Natural killer cell (primary cell): ENCODE measurements at regions not wholly inside any gene's neighbourhood (a gene's known extent, or its start where the extent isn't known, plus 50 kb on each side); places are given as distances from the start of the nearest gene placed in this dataset.
"Not testable (repeated sequence)": the region's sequence is repeated elsewhere in the genome, so short reads cannot be mapped to it uniquely, and the experiment has no call there.

ENCODE experiments used
- ATAC-seq, 3 donors: fragments of 150-1000 bp in 2 of 3; fragments of 200-7000 bp in 1 of 3; cut with Tn5 transposase; 1 replicate in 1 of 3; 2 replicates in 2 of 3; pipeline ENCODE4 v1.10.0; 2021; ENCODE audit warnings: mild to moderate bottlenecking in 2 of 3, moderate library complexity in 2 of 3
- DNase-seq, 2 donors: peaks; one replicate each; pipeline versions ENCODE4 v3.0.0 to v3.0.0-alpha.2; 2013 to 2021; ENCODE audit warnings: mixed read lengths in 1 of 2
- H3K27ac ChIP-seq: one replicate; pipeline ENCODE4 v1.5.1; 2013; ENCODE audit warnings: mild to moderate bottlenecking, low read length
- H3K27me3 ChIP-seq: one replicate; pipeline ENCODE4 v1.6.1; 2013; ENCODE audit warnings: low read length; ENCODE audit not compliant: control insufficient read depth, insufficient read depth
- H3K36me3 ChIP-seq: one replicate; pipeline ENCODE4 v1.6.1; 2013; ENCODE audit warnings: low read length; ENCODE audit not compliant: control insufficient read depth, insufficient read depth
- H3K4me1 ChIP-seq: one replicate; pipeline ENCODE4 v1.6.1; 2013; ENCODE audit warnings: low read length; ENCODE audit not compliant: control insufficient read depth, insufficient read depth
- H3K4me3 ChIP-seq: one replicate; pipeline ENCODE4 v1.5.1; 2013; ENCODE audit warnings: low read length
- H3K9me3 ChIP-seq: one replicate; pipeline ENCODE4 v1.6.1; 2013; ENCODE audit warnings: low read length; ENCODE audit not compliant: control insufficient read depth, insufficient read depth
- H3K27ac Mint-ChIP-seq, 2 donors: one replicate each; pipeline ENCODE4 v1.8.0; 2022; ENCODE audit warnings: mild to moderate bottlenecking in 2 of 2, mixed read lengths in 2 of 2, moderate library complexity in 1 of 2
- H3K27me3 Mint-ChIP-seq, 2 donors: one replicate each; pipeline ENCODE4 v1.8.0; 2022; ENCODE audit warnings: low read depth in 2 of 2, mixed read lengths in 2 of 2
- H3K36me3 Mint-ChIP-seq: one replicate; pipeline ENCODE4 v1.8.0; 2022; ENCODE audit warnings: mixed read lengths
- H3K4me1 Mint-ChIP-seq, 2 donors: one replicate each; pipeline ENCODE4 v1.8.0; 2022; ENCODE audit warnings: mixed read lengths in 2 of 2
- H3K4me3 Mint-ChIP-seq: one replicate; pipeline ENCODE4 v1.8.0; 2022; ENCODE audit warnings: mild to moderate bottlenecking, moderate library complexity, mixed read lengths
- H3K9me3 Mint-ChIP-seq, 2 donors: one replicate each; pipeline ENCODE4 v1.8.0; 2022; ENCODE audit warnings: mixed read lengths in 2 of 2
- CTCF ChIP-seq: fragments of 200-600 bp; IDR thresholded peaks from one replicate; pipeline ENCODE4 v1.8.0; 2022; ENCODE audit warnings: antibody characterized with exemption
- WGBS: methylation state at CpG from one replicate; pipeline ENCODE4 v1.1.7; 2013; ENCODE audit warnings: missing lambda C conversion rate; ENCODE audit not compliant: insufficient coverage; 5-methylcytosine and 5-hydroxymethylcytosine counted together
- intact Hi-C: fragments of 100-400 bp; cut with micrococcal nuclease; formaldehyde crosslinking; loops from one replicate; pipeline ENCODE4 v1.14.2; 2022

GRCh38 chr11:57883630-57884029, 122.0 kb downstream of the CTNND1 start:
- Histone ChIP-seq H3K27ac (no peak overlapping the region), H3K4me3 (no peak overlapping the region), H3K9me3 (no peaks in the 10 kb centered on the region), H3K36me3 (no peaks in the 10 kb centered on the region), H3K27me3 (no peaks in the 10 kb centered on the region), H3K4me1 (no peaks in the 10 kb centered on the region)
- H3K9me3 Mint-ChIP-seq: no peaks in the 10 kb centered on the region
- no peak for TF ChIP-seq CTCF
- DNase-seq (no peak), ATAC-seq (no peak)
- H3K4me1 Mint-ChIP-seq: peaks cover 0 to 5% of the 10 kb centered on the region in 2 donors
- WGBS: 96% methylated on average over 1 of the region's 1 CpG
- no peak overlapping the region for H3K27ac Mint-ChIP-seq
- H3K27me3 Mint-ChIP-seq: peaks cover 2 to 11% of the 10 kb centered on the region in 2 donors
- no peaks in the 10 kb centered on the region for H3K36me3 Mint-ChIP-seq
- intact Hi-C loops: no loop called here
- no peak overlapping the region for H3K4me3 Mint-ChIP-seq

- DNase-seq (no peak), ATAC-seq (no peak)
- H3K4me3 Mint-ChIP-seq: no peak overlapping the region
- H3K9me3 Mint-ChIP-seq: no peaks in the 10 kb centered on the region
- Histone ChIP-seq H3K27ac (no peak overlapping the region), H3K4me1 (no peaks in the 10 kb centered on the region), H3K4me3 (no peak overlapping the region), H3K36me3 (no peaks in the 10 kb centered on the region), H3K9me3 (no peaks in the 10 kb centered on the region), H3K27me3 (no peaks in the 10 kb centered on the region)
- peaks cover 0 to 5% of the 10 kb centered on the region in 2 donors for H3K4me1 Mint-ChIP-seq
- peaks cover 0 to 2% of the 10 kb centered on the region in 2 donors for H3K27me3 Mint-ChIP-seq
- TF ChIP-seq CTCF: no peak
- 57% methylated on average over 5 of the region's 5 CpGs for WGBS
- intact Hi-C loops: no loop called here
- H3K27ac Mint-ChIP-seq: no peak overlapping the region
- H3K36me3 Mint-ChIP-seq: no peaks in the 10 kb centered on the region
These were observed 123.9 kb downstream of the CTNND1 start for GRCh38 chr11:57885298-57886050.

GRCh38 chr11:57888386-57888785, 126.8 kb downstream of the CTNND1 start:
- H3K27me3 Mint-ChIP-seq: peaks cover 7 to 13% of the 10 kb centered on the region in 2 donors
- Histone ChIP-seq H3K4me1 (no peaks in the 10 kb centered on the region), H3K27ac (no peak overlapping the region), H3K27me3 (no peaks in the 10 kb centered on the region), H3K4me3 (no peak overlapping the region), H3K36me3 (no peaks in the 10 kb centered on the region), H3K9me3 (no peaks in the 10 kb centered on the region)
- intact Hi-C loops: no loop called here
- no peak for DNase-seq
- ATAC-seq: no peak
- no peak overlapping the region for H3K27ac Mint-ChIP-seq
- H3K4me1 Mint-ChIP-seq: no peaks in the 10 kb centered on the region
- H3K9me3 Mint-ChIP-seq: no peaks in the 10 kb centered on the region
- H3K4me3 Mint-ChIP-seq: no peak overlapping the region
- TF ChIP-seq CTCF: no peak
- WGBS: 84% methylated on average over 3 of the region's 3 CpGs
- no peaks in the 10 kb centered on the region for H3K36me3 Mint-ChIP-seq

GRCh38 chr11:57890521-57890920, 128.9 kb downstream of the CTNND1 start:
- DNase-seq (no peak), ATAC-seq (no peak)
- Histone ChIP-seq H3K36me3 (no peaks in the 10 kb centered on the region), H3K4me3 (no peak overlapping the region), H3K27me3 (no peaks in the 10 kb centered on the region), H3K27ac (no peak overlapping the region), H3K9me3 (no peaks in the 10 kb centered on the region), H3K4me1 (no peaks in the 10 kb centered on the region)
- H3K27me3 Mint-ChIP-seq: peaks cover 11 to 19% of the 10 kb centered on the region in 2 donors
- intact Hi-C loops: no loop called here
- WGBS: 100% methylated on average over 1 of the region's 1 CpG
- H3K9me3 Mint-ChIP-seq: no peaks in the 10 kb centered on the region
- H3K4me1 Mint-ChIP-seq: no peaks in the 10 kb centered on the region
- TF ChIP-seq CTCF: no peak
- no peak overlapping the region for H3K4me3 Mint-ChIP-seq
- H3K27ac Mint-ChIP-seq: no peak overlapping the region
- no peaks in the 10 kb centered on the region for H3K36me3 Mint-ChIP-seq

GRCh38 chr11:57893200-57893599, 130.5 kb upstream of the OR9Q1 start:
- H3K27ac ChIP-seq, H3K4me1 ChIP-seq, H3K36me3 ChIP-seq, H3K36me3 Mint-ChIP-seq, H3K27me3 ChIP-seq, H3K4me1 Mint-ChIP-seq, DNase-seq, H3K4me3 Mint-ChIP-seq, ATAC-seq, H3K9me3 ChIP-seq, H3K4me3 ChIP-seq, intact Hi-C loops, H3K27ac Mint-ChIP-seq, H3K9me3 Mint-ChIP-seq: not testable (repeated sequence)
- H3K27me3 Mint-ChIP-seq: peaks cover 16 to 21% of the 10 kb centered on the region in 2 donors
- 69% methylated on average over 2 of the region's 2 CpGs for WGBS
